C4-2B (cell line): ENCODE measurements at regions not wholly inside any gene's neighbourhood (a gene's known extent, or its start where the extent isn't known, plus 50 kb on each side); places are given as distances from the start of the nearest gene placed in this dataset.
"Not testable (repeated sequence)": the region's sequence is repeated elsewhere in the genome, so short reads cannot be mapped to it uniquely, and the experiment has no call there.

Experiments used
- ZFX ChIP-seq: fragments of 450-650 bp; IDR thresholded peaks from 2 replicates; pipeline ENCODE4 v1.6.1; 2017
- TF ChIP-seq, protein P1 (sequence below): fragments of 450-650 bp; conservative IDR thresholded peaks from 2 replicates; pipeline ENCODE4 v1.5.1; 2017; ENCODE audit warnings: mild to moderate bottlenecking

DNA sequence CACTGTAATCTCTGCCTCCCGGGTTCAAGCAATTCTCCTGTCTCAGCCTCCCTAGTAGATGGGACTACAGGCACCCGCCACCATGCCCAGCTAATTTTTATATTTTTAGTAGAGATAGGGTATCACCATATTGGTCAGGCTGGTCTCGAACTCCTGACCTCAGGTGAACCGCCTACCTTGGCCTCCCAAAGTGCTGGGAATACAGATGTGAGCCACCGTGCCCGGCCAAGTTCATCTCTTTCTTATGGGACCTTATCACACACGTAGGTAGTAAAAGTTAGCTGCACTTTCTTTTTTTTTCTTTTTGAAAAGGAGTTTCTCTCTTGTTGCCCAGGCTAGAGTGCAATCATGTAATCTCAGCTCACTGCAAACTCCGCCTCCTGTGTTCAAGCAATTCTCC, 569.9 kb upstream of the CNTNAP5 start:
- TF ChIP-seq, protein P1, sequence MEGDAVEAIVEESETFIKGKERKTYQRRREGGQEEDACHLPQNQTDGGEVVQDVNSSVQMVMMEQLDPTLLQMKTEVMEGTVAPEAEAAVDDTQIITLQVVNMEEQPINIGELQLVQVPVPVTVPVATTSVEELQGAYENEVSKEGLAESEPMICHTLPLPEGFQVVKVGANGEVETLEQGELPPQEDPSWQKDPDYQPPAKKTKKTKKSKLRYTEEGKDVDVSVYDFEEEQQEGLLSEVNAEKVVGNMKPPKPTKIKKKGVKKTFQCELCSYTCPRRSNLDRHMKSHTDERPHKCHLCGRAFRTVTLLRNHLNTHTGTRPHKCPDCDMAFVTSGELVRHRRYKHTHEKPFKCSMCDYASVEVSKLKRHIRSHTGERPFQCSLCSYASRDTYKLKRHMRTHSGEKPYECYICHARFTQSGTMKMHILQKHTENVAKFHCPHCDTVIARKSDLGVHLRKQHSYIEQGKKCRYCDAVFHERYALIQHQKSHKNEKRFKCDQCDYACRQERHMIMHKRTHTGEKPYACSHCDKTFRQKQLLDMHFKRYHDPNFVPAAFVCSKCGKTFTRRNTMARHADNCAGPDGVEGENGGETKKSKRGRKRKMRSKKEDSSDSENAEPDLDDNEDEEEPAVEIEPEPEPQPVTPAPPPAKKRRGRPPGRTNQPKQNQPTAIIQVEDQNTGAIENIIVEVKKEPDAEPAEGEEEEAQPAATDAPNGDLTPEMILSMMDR, result not testable (repeated sequence)
- TF ChIP-seq ZFX, result not testable (repeated sequence)
